ENCODE measurements at regions not wholly inside any gene's neighbourhood (a gene's known extent, or its start where the extent isn't known, plus 50 kb on each side); places are given as distances from the start of the nearest gene placed in this dataset.
"Not testable (repeated sequence)": the region's sequence is repeated elsewhere in the genome, so short reads cannot be mapped to it uniquely, and the experiment has no call there.

- DNase-seq: not testable (repeated sequence)
Measured at GRCh38 chr13:66144357-66144756, 1085.8 kb downstream of the PCDH9 start.

GRCh38 chr13:66139701-66140100 is 1090.4 kb downstream of the PCDH9 start:
- no peak for DNase-seq

GRCh38 chr13:66139250-66139649 is 1090.9 kb downstream of the PCDH9 start:
- no peak for DNase-seq

GRCh38 chr13:66138172-66138811 is 1091.8 kb downstream of the PCDH9 start:
- peak; percentile 2 for DNase-seq

GRCh38 chr13:66137384-66137783 is 1092.8 kb downstream of the PCDH9 start:
- no peak for DNase-seq

GRCh38 chr13:66128692-66129269 is 1101.4 kb downstream of the PCDH9 start:
- DNase-seq: no peak

- no peak for DNase-seq
Measured at GRCh38 chr13:66128201-66128600, 1101.9 kb downstream of the PCDH9 start.

GRCh38 chr13:66117563-66117962 is 1112.6 kb downstream of the PCDH9 start:
- no peak for DNase-seq

- DNase-seq: no peak
Measured at GRCh38 chr13:66113882-66114526, 1116.1 kb downstream of the PCDH9 start.

GRCh38 chr13:66111628-66112027 is 1118.5 kb downstream of the PCDH9 start:
- DNase-seq: no peak

- no peak for DNase-seq
Measured at GRCh38 chr13:66106246-66106645, 1123.9 kb downstream of the PCDH9 start.

GRCh38 chr13:66102864-66103263 is 1127.3 kb downstream of the PCDH9 start:
- DNase-seq: no peak

- DNase-seq: no peak
Measured at GRCh38 chr13:66099825-66100224, 1130.3 kb downstream of the PCDH9 start.

- no peak for DNase-seq
Measured at GRCh38 chr13:66098931-66099628, 1131.1 kb downstream of the PCDH9 start.

GRCh38 chr13:66089711-66090110 is 1140.4 kb downstream of the PCDH9 start:
- no peak for DNase-seq

GRCh38 chr13:66087269-66087710 is 1142.8 kb downstream of the PCDH9 start:
- no peak for DNase-seq

GRCh38 chr13:66077132-66077689 is 1152.9 kb downstream of the PCDH9 start:
- DNase-seq: peak; percentile 9

- DNase-seq: peak; percentile 62
Measured at GRCh38 chr13:66076417-66076816, 1153.7 kb downstream of the PCDH9 start.

GRCh38 chr13:66074018-66074615 is 1156.0 kb downstream of the PCDH9 start:
- no peak for DNase-seq

- not testable (repeated sequence) for DNase-seq
Measured at GRCh38 chr13:66072097-66072496, 1158.0 kb downstream of the PCDH9 start.

- no peak for DNase-seq
Measured at GRCh38 chr13:66071608-66072007, 1158.5 kb downstream of the PCDH9 start.

- no peak for DNase-seq
Measured at GRCh38 chr13:66071029-66071428, 1159.1 kb downstream of the PCDH9 start.

GRCh38 chr13:66069570-66069969 is 1160.6 kb downstream of the PCDH9 start:
- DNase-seq: peak; percentile 2
